SK-N-SH treated with all-trans-retinoic acid at 6 μM for 48 hours (cell line): ENCODE measurements at regions not wholly inside any gene's neighbourhood (a gene's known extent, or its start where the extent isn't known, plus 50 kb on each side); places are given as distances from the start of the nearest gene placed in this dataset.

ENCODE experiments used
- ATAC-seq: fragments of 200-7000 bp; cut with Tn5 transposase; 3 replicates; pipeline ENCODE4 v1.9.1; 2020; ENCODE audit warnings: mild to moderate bottlenecking, moderate library complexity
- ARNTL ChIP-seq: fragments of 450-650 bp; formaldehyde crosslinking; IDR thresholded peaks from 2 replicates; pipeline ENCODE4 v1.5.0; 2020; ENCODE audit warnings: low read depth, mild to moderate bottlenecking, moderate library complexity, borderline replicate concordance
- BACH2 ChIP-seq: fragments of 250-450 bp; sonication (Bioruptor Pico); IDR thresholded peaks from 2 replicates; pipeline ENCODE4 v1.9.0; 2021; ENCODE audit warnings: mild to moderate bottlenecking, borderline replicate concordance
- ESRRG ChIP-seq: fragments of 250-450 bp; sonication (Bioruptor Pico); IDR thresholded peaks from 2 replicates; pipeline ENCODE4 v1.6.1; 2021; ENCODE audit warnings: mild to moderate bottlenecking
- GLIS3 ChIP-seq: fragments of 250-450 bp; sonication (Bioruptor Pico); IDR thresholded peaks from 2 replicates; pipeline ENCODE4 v1.5.0; 2020; ENCODE audit warnings: mild to moderate bottlenecking, moderate library complexity
- ISL1 ChIP-seq: fragments of 250-450 bp; sonication (Bioruptor Pico); IDR thresholded peaks from 2 replicates; pipeline ENCODE4 v2.1.2; 2022; ENCODE audit warnings: mild to moderate bottlenecking, moderate library complexity
- OSR1 ChIP-seq: fragments of 250-450 bp; sonication (Bioruptor Pico); IDR thresholded peaks from 2 replicates; pipeline ENCODE4 v1.8.0; 2022; ENCODE audit warnings: moderate library complexity, mild to moderate bottlenecking, inconsistent platforms
- PPARA ChIP-seq: fragments of 250-450 bp; sonication (Bioruptor Pico); IDR thresholded peaks from 2 replicates; pipeline ENCODE4 v1.5.0; 2020; ENCODE audit warnings: mild to moderate bottlenecking, borderline replicate concordance
- SNAI2 ChIP-seq: fragments of 250-450 bp; sonication (Bioruptor Pico); IDR thresholded peaks from 2 replicates; pipeline ENCODE4 v1.5.0; 2020; ENCODE audit warnings: mild to moderate bottlenecking, moderate library complexity
- TOX ChIP-seq: fragments of 250-450 bp; sonication (Bioruptor Pico); IDR thresholded peaks from 2 replicates; pipeline ENCODE4 v1.8.0; 2021; ENCODE audit warnings: mild to moderate bottlenecking, moderate library complexity, borderline replicate concordance
- ZFP3 ChIP-seq: fragments of 250-450 bp; sonication (Bioruptor Pico); IDR thresholded peaks from 2 replicates; pipeline ENCODE4 v1.5.0; 2020; ENCODE audit warnings: mild to moderate bottlenecking, moderate library complexity
- ZFP30 ChIP-seq: fragments of 450-650 bp; formaldehyde crosslinking; IDR thresholded peaks from 2 replicates; pipeline ENCODE4 v1.5.0; 2022; ENCODE audit warnings: mild to moderate bottlenecking, moderate library complexity
- ZNF565 ChIP-seq: fragments of 450-650 bp; formaldehyde crosslinking; conservative IDR thresholded peaks from 2 replicates; pipeline ENCODE4 v1.5.0; 2020; ENCODE audit warnings: low read depth, mild to moderate bottlenecking, moderate library complexity
- ZNF70 ChIP-seq: fragments of 450-650 bp; formaldehyde crosslinking; IDR thresholded peaks from 2 replicates; pipeline ENCODE4 v1.5.0; 2020; ENCODE audit warnings: mild to moderate bottlenecking, moderate library complexity
- TF ChIP-seq, protein P1 (sequence below): fragments of 250-450 bp; sonication (Bioruptor Pico); IDR thresholded peaks from 2 replicates; pipeline ENCODE4 v1.8.0; 2021; ENCODE audit warnings: low read depth, mild to moderate bottlenecking, moderate library complexity, borderline replicate concordance
- TF ChIP-seq, protein P2 (sequence below): fragments of 250-450 bp; sonication (Bioruptor Pico); IDR thresholded peaks from 2 replicates; pipeline ENCODE4 v1.8.0; 2020; ENCODE audit warnings: mild to moderate bottlenecking, moderate library complexity, borderline replicate concordance
- TF ChIP-seq, protein P3 (sequence below): fragments of 250-450 bp; sonication (Bioruptor Pico); IDR thresholded peaks from 2 replicates; pipeline ENCODE4 v1.5.1; 2021; ENCODE audit warnings: mild to moderate bottlenecking, moderate library complexity
- TF ChIP-seq, protein P4 (sequence below): fragments of 250-450 bp; sonication (Bioruptor Pico); IDR thresholded peaks from 2 replicates; pipeline ENCODE4 v1.5.1; 2020; ENCODE audit warnings: low read depth, mild to moderate bottlenecking, moderate library complexity
- TF ChIP-seq, protein P5 (sequence below): fragments of 250-450 bp; sonication (Bioruptor Pico); IDR thresholded peaks from 2 replicates; pipeline ENCODE4 v1.5.0; 2020; ENCODE audit warnings: mild to moderate bottlenecking, moderate library complexity

DNA sequence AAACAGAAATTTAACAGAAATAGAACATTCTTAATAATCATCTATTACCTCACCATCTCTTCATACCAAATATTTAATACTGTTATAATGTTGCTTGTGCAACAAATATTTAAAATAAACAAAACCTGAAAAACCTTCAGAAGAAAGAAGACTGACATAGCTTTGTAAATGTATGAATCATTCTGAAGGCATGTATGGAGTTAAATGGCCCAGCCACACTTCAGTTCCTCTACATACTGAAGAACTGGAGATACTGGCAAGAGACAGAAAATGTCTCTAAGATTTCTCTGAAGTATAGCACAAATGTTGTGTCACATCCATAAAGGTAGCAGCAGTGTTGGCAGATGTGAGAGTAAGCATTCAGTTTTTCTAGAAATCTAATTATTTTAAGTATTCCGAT lies 275.3 kb upstream of the FGF13 start (continued):
- no peak for TF ChIP-seq BACH2
- no peak for TF ChIP-seq ZNF565 (CRISPR knock-in tag)
- TF ChIP-seq, protein P1, sequence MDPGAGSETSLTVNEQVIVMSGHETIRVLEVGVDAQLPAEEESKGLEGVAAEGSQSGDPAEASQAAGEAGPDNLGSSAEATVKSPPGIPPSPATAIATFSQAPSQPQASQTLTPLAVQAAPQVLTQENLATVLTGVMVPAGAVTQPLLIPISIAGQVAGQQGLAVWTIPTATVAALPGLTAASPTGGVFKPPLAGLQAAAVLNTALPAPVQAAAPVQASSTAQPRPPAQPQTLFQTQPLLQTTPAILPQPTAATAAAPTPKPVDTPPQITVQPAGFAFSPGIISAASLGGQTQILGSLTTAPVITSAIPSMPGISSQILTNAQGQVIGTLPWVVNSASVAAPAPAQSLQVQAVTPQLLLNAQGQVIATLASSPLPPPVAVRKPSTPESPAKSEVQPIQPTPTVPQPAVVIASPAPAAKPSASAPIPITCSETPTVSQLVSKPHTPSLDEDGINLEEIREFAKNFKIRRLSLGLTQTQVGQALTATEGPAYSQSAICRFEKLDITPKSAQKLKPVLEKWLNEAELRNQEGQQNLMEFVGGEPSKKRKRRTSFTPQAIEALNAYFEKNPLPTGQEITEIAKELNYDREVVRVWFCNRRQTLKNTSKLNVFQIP (CRISPR knock-in tag), result no peak
- no peak for TF ChIP-seq SNAI2
- TF ChIP-seq, protein P2, sequence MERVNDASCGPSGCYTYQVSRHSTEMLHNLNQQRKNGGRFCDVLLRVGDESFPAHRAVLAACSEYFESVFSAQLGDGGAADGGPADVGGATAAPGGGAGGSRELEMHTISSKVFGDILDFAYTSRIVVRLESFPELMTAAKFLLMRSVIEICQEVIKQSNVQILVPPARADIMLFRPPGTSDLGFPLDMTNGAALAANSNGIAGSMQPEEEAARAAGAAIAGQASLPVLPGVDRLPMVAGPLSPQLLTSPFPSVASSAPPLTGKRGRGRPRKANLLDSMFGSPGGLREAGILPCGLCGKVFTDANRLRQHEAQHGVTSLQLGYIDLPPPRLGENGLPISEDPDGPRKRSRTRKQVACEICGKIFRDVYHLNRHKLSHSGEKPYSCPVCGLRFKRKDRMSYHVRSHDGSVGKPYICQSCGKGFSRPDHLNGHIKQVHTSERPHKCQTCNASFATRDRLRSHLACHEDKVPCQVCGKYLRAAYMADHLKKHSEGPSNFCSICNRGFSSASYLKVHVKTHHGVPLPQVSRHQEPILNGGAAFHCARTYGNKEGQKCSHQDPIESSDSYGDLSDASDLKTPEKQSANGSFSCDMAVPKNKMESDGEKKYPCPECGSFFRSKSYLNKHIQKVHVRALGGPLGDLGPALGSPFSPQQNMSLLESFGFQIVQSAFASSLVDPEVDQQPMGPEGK, result no peak
- TF ChIP-seq ISL1 (CRISPR knock-in tag), result no peak

DNA sequence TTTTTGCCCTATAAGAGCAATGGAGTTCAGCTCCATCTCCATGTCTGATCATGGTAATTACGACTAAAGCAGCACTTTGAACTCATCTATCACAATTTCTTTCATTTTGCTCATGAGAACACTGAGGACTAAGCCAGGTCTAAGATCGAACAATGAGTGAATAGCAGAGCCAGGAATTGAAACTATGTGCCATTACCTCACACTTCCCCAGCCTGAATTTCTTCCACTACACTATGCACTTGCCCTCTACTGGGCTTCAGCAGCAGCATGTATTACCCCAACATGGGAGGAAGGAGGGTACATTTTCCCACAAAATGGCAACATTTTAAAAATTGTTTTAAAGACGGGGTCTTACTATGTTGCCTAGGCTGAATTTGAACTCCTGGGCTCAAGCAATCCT lies 274.7 kb upstream of the FGF13 start:
- no peak for ATAC-seq
- TF ChIP-seq PPARA (CRISPR knock-in tag) (no peak), TOX (CRISPR knock-in tag) (no peak)
- TF ChIP-seq, all 23 proteins: peak for 0

DNA sequence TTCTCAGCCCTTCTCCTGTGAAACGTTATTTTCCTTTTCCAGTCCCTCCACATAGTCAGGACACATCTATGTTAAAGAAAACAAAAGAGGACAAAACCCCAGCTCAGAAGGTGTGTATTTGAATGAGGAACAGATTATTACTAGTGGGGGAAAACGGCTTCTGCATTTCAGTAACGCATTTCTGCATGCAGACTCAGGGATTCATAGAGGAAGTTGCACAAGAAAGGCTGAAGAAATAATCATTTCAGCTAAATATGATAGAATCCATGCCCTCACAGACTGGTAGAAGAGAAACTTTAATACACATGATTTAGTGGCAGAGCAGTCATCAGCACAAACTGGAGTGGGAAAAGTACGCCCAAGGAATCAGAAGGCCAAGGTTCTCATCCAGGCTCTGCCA lies 270.8 kb upstream of the FGF13 start:
- no peak for ATAC-seq

More for the DNA sequence above, 270.8 kb upstream of the FGF13 start:
- TF ChIP-seq OSR1 (CRISPR knock-in tag), result no peak
- TF ChIP-seq, protein P3, sequence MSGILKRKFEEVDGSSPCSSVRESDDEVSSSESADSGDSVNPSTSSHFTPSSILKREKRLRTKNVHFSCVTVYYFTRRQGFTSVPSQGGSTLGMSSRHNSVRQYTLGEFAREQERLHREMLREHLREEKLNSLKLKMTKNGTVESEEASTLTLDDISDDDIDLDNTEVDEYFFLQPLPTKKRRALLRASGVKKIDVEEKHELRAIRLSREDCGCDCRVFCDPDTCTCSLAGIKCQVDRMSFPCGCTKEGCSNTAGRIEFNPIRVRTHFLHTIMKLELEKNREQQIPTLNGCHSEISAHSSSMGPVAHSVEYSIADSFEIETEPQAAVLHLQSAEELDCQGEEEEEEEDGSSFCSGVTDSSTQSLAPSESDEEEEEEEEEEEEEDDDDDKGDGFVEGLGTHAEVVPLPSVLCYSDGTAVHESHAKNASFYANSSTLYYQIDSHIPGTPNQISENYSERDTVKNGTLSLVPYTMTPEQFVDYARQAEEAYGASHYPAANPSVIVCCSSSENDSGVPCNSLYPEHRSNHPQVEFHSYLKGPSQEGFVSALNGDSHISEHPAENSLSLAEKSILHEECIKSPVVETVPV (CRISPR knock-in tag), result no peak
- TF ChIP-seq ZFP3 (CRISPR knock-in tag), result no peak
- no peak for TF ChIP-seq PPARA (CRISPR knock-in tag)
- TF ChIP-seq, protein P4, sequence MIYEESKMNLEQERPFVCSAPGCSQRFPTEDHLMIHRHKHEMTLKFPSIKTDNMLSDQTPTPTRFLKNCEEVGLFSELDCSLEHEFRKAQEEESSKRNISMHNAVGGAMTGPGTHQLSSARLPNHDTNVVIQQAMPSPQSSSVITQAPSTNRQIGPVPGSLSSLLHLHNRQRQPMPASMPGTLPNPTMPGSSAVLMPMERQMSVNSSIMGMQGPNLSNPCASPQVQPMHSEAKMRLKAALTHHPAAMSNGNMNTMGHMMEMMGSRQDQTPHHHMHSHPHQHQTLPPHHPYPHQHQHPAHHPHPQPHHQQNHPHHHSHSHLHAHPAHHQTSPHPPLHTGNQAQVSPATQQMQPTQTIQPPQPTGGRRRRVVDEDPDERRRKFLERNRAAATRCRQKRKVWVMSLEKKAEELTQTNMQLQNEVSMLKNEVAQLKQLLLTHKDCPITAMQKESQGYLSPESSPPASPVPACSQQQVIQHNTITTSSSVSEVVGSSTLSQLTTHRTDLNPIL (CRISPR knock-in tag), result no peak
- no peak for TF ChIP-seq ESRRG
- TF ChIP-seq, protein P2, result no peak
- TF ChIP-seq, protein P5, sequence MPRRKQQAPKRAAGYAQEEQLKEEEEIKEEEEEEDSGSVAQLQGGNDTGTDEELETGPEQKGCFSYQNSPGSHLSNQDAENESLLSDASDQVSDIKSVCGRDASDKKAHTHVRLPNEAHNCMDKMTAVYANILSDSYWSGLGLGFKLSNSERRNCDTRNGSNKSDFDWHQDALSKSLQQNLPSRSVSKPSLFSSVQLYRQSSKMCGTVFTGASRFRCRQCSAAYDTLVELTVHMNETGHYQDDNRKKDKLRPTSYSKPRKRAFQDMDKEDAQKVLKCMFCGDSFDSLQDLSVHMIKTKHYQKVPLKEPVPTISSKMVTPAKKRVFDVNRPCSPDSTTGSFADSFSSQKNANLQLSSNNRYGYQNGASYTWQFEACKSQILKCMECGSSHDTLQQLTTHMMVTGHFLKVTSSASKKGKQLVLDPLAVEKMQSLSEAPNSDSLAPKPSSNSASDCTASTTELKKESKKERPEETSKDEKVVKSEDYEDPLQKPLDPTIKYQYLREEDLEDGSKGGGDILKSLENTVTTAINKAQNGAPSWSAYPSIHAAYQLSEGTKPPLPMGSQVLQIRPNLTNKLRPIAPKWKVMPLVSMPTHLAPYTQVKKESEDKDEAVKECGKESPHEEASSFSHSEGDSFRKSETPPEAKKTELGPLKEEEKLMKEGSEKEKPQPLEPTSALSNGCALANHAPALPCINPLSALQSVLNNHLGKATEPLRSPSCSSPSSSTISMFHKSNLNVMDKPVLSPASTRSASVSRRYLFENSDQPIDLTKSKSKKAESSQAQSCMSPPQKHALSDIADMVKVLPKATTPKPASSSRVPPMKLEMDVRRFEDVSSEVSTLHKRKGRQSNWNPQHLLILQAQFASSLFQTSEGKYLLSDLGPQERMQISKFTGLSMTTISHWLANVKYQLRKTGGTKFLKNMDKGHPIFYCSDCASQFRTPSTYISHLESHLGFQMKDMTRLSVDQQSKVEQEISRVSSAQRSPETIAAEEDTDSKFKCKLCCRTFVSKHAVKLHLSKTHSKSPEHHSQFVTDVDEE, result no peak
- no peak for TF ChIP-seq GLIS3 (CRISPR knock-in tag)
- no peak for TF ChIP-seq ZNF565 (CRISPR knock-in tag)
- no peak for TF ChIP-seq BACH2
- TF ChIP-seq ARNTL (CRISPR knock-in tag), result no peak
- no peak for TF ChIP-seq ZFP30 (CRISPR knock-in tag)
- TF ChIP-seq SNAI2, result no peak
- TF ChIP-seq ZNF70, result no peak
